IMR-90 (cell line): ENCODE measurements at regions not wholly inside any gene's neighbourhood (a gene's known extent, or its start where the extent isn't known, plus 50 kb on each side); places are given as distances from the start of the nearest gene placed in this dataset.

ENCODE experiments used
- ATAC-seq: fragments of 200-7000 bp; cut with Tn5 transposase; 2 replicates; pipeline ENCODE4 v1.9.1; 2020; ENCODE audit warnings: low read depth, mild to moderate bottlenecking, moderate library complexity
- BruUV-seq: library from RNA; stranded (reverse); fragments of 400-500 nt; replicated peaks from 2 replicates; lab custom pipeline; 2021; lab: Mats Ljungman, UMichigan
- CTCF ChIA-PET: fragments of 300-600 bp; formaldehyde crosslinking; extraction: SDS; loops from one replicate; lab custom pipeline; 2021; ENCODE audit warnings: antibody characterized with exemption; lab: Yijun Ruan, JAX
- POLR2A ChIA-PET: fragments of 300-600 bp; sonication (Branson Sonifier 250); formaldehyde crosslinking; loops from one replicate; lab custom pipeline; 2022; ENCODE audit warnings: antibody characterized with exemption; ENCODE audit not compliant: unreplicated experiment; lab: Charles Lee
- DNase-seq: peaks from one replicate; pipeline ENCODE4 v3.0.0; 2013
- H2AFZ ChIP-seq: replicated peaks from 2 replicates; pipeline ENCODE3; 2013; ENCODE audit warnings: low read length, mild to moderate bottlenecking; ENCODE audit not compliant: poor library complexity
- H2AK5ac ChIP-seq: 2 replicates; pipeline ENCODE4 v1.6.1; 2013; ENCODE audit warnings: low read depth, low read length, inconsistent platforms
- H2AK9ac ChIP-seq: replicated peaks from 2 replicates; pipeline ENCODE3; 2013; ENCODE audit warnings: mild to moderate bottlenecking, low read depth, low read length, moderate library complexity; ENCODE audit not compliant: poor library complexity
- H2BK120ac ChIP-seq: 2 replicates; pipeline ENCODE4 v1.6.1; 2013; ENCODE audit warnings: low read depth, low read length, inconsistent platforms
- H2BK15ac ChIP-seq: 3 replicates; pipeline ENCODE4 v1.6.1; 2013; ENCODE audit warnings: low read depth, low read length, inconsistent platforms
- H2BK20ac ChIP-seq: 2 replicates; pipeline ENCODE4 v1.6.1; 2013; ENCODE audit warnings: low read depth, mild to moderate bottlenecking, inconsistent platforms, low read length, moderate library complexity
- H2BK5ac ChIP-seq: 2 replicates; pipeline ENCODE4 v1.6.1; 2013; ENCODE audit warnings: mild to moderate bottlenecking, low read depth, low read length, inconsistent platforms; ENCODE audit not compliant: poor library complexity, severe bottlenecking
- H3K14ac ChIP-seq: replicated peaks from 2 replicates; pipeline ENCODE4 v1.6.1; 2013; ENCODE audit warnings: low read depth, low read length, inconsistent platforms
- H3K18ac ChIP-seq: 2 replicates; pipeline ENCODE4 v1.6.1; 2013; ENCODE audit warnings: low read depth, low read length, control low read depth
- H3K23ac ChIP-seq: 2 replicates; pipeline ENCODE4 v1.6.1; 2013; ENCODE audit warnings: low read depth, low read length, inconsistent platforms
- H3K27ac ChIP-seq: 2 replicates; pipeline ENCODE4 v1.5.1; 2013; ENCODE audit warnings: mild to moderate bottlenecking, control low read depth, low read length; ENCODE audit not compliant: insufficient read depth
- H3K27me3 ChIP-seq: 2 replicates; pipeline ENCODE4 v1.6.1; 2013; ENCODE audit warnings: low read length; ENCODE audit not compliant: control insufficient read depth, insufficient read depth
- H3K36me3 ChIP-seq: 2 replicates; pipeline ENCODE4 v1.6.1; 2013; ENCODE audit warnings: low read length, mixed read lengths; ENCODE audit not compliant: control insufficient read depth, insufficient read depth
- H3K4ac ChIP-seq: 2 replicates; pipeline ENCODE4 v1.6.1; 2013; ENCODE audit warnings: low read depth, low read length, inconsistent platforms
- H3K4me1 ChIP-seq: 2 replicates; pipeline ENCODE4 v1.6.1; 2013; ENCODE audit warnings: low read length, mixed read lengths; ENCODE audit not compliant: control insufficient read depth, insufficient read depth
- H3K4me2 ChIP-seq: 2 replicates; pipeline ENCODE4 v1.6.1; 2013; ENCODE audit warnings: low read depth, mild to moderate bottlenecking, control low read depth, low read length, moderate library complexity
- H3K4me3 ChIP-seq: 2 replicates; pipeline ENCODE4 v1.5.1; 2013; ENCODE audit warnings: low read depth, mild to moderate bottlenecking, control low read depth, low read length, moderate library complexity; ENCODE audit not compliant: insufficient read depth
- H3K56ac ChIP-seq: 2 replicates; pipeline ENCODE4 v1.6.1; 2013; ENCODE audit warnings: low read length, inconsistent platforms; ENCODE audit not compliant: insufficient read depth; ENCODE audit errors: extremely low read depth
- H3K79me1 ChIP-seq, 2 experiments: 2 replicates each; pipeline ENCODE4 v1.6.1; 2013; ENCODE audit warnings: low read length in 2 of 2, inconsistent platforms in 1 of 2, low read depth in 1 of 2
- H3K9ac ChIP-seq: 2 replicates; pipeline ENCODE4 v1.6.1; 2013; ENCODE audit warnings: low read depth, low read length, control low read depth
- H3K9me1 ChIP-seq: 2 replicates; pipeline ENCODE4 v1.6.1; 2013; ENCODE audit warnings: low read length, inconsistent platforms; ENCODE audit not compliant: insufficient read depth
- H3K9me3 ChIP-seq: 2 replicates; pipeline ENCODE4 v1.6.1; 2013; ENCODE audit warnings: low read length; ENCODE audit not compliant: control insufficient read depth, insufficient read depth
- H4K20me1 ChIP-seq: 2 replicates; pipeline ENCODE4 v1.6.1; 2013; ENCODE audit warnings: low read length, inconsistent platforms; ENCODE audit not compliant: insufficient read depth
- H4K5ac ChIP-seq: 2 replicates; pipeline ENCODE4 v1.6.1; 2013; ENCODE audit warnings: mild to moderate bottlenecking, low read depth, low read length, control low read depth
- H4K8ac ChIP-seq, 2 experiments: 2 replicates each; pipeline ENCODE4 v1.6.1; 2013; ENCODE audit warnings: low read depth in 2 of 2, low read length in 2 of 2, control low read depth in 1 of 2, inconsistent platforms in 1 of 2
- H4K91ac ChIP-seq: 2 replicates; pipeline ENCODE4 v1.6.1; 2013; ENCODE audit warnings: low read depth, low read length, inconsistent platforms; ENCODE audit not compliant: insufficient read depth
- CEBPB ChIP-seq: IDR thresholded peaks from 2 replicates; pipeline ENCODE4 v1.6.1; 2012; ENCODE audit warnings: low read depth, low read length, improper control_type of control experiment
- CHD1 ChIP-seq: IDR thresholded peaks from 2 replicates; pipeline ENCODE4 v1.6.1; 2012; ENCODE audit warnings: low read depth, low read length, improper control_type of control experiment
- FOS ChIP-seq: fragments of 150-350 bp; IDR thresholded peaks from 2 replicates; pipeline ENCODE4 v1.6.1; 2016; ENCODE audit warnings: low read depth, low read length
- MXI1 ChIP-seq: IDR thresholded peaks from 2 replicates; pipeline ENCODE4 v1.6.1; 2012; ENCODE audit warnings: low read depth, mild to moderate bottlenecking, low read length, moderate library complexity, borderline replicate concordance
- NFE2L2 ChIP-seq: fragments of 150-350 bp; IDR thresholded peaks from 2 replicates; pipeline ENCODE4 v1.6.1; 2016; ENCODE audit warnings: low read depth, mild to moderate bottlenecking, low read length
- RAD21 ChIP-seq: IDR thresholded peaks from 2 replicates; pipeline ENCODE4 v1.6.1; 2012; ENCODE audit warnings: low read length, improper control_type of control experiment
- RCOR1 ChIP-seq: IDR thresholded peaks from 2 replicates; pipeline ENCODE4 v1.6.1; 2012; ENCODE audit warnings: mild to moderate bottlenecking, low read length, improper control_type of control experiment; ENCODE audit not compliant: insufficient replicate concordance
- WGBS, 2 experiments: methylation state at CpG; one replicate each; pipeline versions ENCODE4 v1.1.5 to v1.1.7; 2013; ENCODE audit warnings: missing lambda C conversion rate in 2 of 2; ENCODE audit not compliant: insufficient read length in 1 of 2; ENCODE audit errors: extremely low coverage in 2 of 2; 5-methylcytosine and 5-hydroxymethylcytosine counted together
- dilution Hi-C: fragments of 300-500 bp; cut with HindIII; formaldehyde crosslinking; loops from one replicate; pipeline ENCODE4 v1.14.3; 2018; ENCODE audit warnings: low sequenced_read_pairs; ENCODE audit not compliant: unreplicated experiment
- in situ Hi-C: fragments of 300-500 bp; cut with MboI; formaldehyde crosslinking; loops from 3 replicates; pipeline ENCODE4 v1.14.3; 2019; ENCODE audit warnings: low sequenced_read_pairs, inconsistent platforms, mixed read lengths
- intact Hi-C: fragments of 100-400 bp; cut with micrococcal nuclease; formaldehyde crosslinking; loops from 2 replicates; pipeline ENCODE4 v1.10.0; 2022
- TF ChIP-seq, protein P1 (sequence below): conservative IDR thresholded peaks from 2 replicates; pipeline ENCODE4 v1.5.1; 2012; ENCODE audit warnings: mild to moderate bottlenecking, low read depth, low read length, improper control_type of control experiment

DNA sequence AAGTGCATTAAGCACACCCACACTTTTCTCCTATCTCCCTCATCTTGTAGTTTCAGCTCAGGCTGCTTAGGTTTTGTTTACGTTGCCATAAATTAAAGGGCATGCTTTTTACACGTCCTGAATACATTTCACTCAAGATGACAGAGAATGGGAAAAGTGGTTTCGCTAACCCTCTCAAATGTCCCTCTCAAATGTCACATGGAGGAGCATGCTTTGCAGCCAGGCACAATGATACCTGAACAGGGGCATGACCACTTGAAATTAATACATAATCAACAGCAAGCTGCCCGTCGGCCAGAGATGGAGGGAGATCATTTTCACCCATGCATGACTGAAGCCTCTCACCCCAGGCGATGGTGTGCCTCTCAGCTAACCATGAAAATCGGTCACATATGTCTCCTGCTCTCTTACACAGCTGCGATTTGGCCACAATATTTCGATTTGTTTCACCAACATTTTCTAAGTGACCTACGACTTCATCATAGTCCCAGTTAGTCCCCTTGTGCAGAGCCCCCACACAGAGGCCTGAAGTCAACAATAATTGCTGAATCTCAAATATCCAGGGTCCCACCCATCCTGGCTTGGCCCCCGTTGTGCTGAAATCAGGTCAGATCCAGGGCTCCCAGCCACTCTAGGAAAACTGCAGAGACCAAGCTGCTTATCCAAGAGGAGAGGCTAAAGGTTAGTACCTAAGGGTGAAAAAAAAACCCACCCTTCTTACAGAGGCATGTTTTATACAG, 373.9 kb upstream of the NFE2L3 start:
- no TSS peak for BruUV-seq
- H3K9me3 ChIP-seq = no peaks in the 10 kb centered on the region
- H3K27me3 ChIP-seq = no peaks in the 10 kb centered on the region
- H3K56ac ChIP-seq = no peak overlapping the region
- no peak overlapping the region for H4K5ac ChIP-seq
- no peak overlapping the region for H2AK9ac ChIP-seq
- H4K91ac ChIP-seq = no peak overlapping the region
- H4K8ac ChIP-seq = no peak overlapping the region
- dilution Hi-C loops = no loop called here
- H3K27ac ChIP-seq = no peak overlapping the region
- H2BK120ac ChIP-seq = no peak overlapping the region
- H2BK5ac ChIP-seq = no peak overlapping the region
- no peak overlapping the region for H3K14ac ChIP-seq
- H2AFZ ChIP-seq = no peak overlapping the region
- no peaks in the 10 kb centered on the region for H3K4me1 ChIP-seq
- no peak overlapping the region for H2BK15ac ChIP-seq
- no peak overlapping the region for H3K4me2 ChIP-seq
- TF ChIP-seq RCOR1 (no peak), RAD21 (no peak), MXI1 (no peak), CEBPB (no peak), CHD1 (no peak), NFE2L2 (no peak), FOS (no peak)
- TF ChIP-seq, protein P1, sequence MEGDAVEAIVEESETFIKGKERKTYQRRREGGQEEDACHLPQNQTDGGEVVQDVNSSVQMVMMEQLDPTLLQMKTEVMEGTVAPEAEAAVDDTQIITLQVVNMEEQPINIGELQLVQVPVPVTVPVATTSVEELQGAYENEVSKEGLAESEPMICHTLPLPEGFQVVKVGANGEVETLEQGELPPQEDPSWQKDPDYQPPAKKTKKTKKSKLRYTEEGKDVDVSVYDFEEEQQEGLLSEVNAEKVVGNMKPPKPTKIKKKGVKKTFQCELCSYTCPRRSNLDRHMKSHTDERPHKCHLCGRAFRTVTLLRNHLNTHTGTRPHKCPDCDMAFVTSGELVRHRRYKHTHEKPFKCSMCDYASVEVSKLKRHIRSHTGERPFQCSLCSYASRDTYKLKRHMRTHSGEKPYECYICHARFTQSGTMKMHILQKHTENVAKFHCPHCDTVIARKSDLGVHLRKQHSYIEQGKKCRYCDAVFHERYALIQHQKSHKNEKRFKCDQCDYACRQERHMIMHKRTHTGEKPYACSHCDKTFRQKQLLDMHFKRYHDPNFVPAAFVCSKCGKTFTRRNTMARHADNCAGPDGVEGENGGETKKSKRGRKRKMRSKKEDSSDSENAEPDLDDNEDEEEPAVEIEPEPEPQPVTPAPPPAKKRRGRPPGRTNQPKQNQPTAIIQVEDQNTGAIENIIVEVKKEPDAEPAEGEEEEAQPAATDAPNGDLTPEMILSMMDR = no peak
- WGBS, 2 experiments = 75% methylated on average over 4 of the region's 11 CpGs; no CpG with 5 or more reads in 1 of the 2 experiments
- no peak overlapping the region for H3K23ac ChIP-seq
- H3K4me3 ChIP-seq = no peak overlapping the region
- no peaks in the 10 kb centered on the region for H3K79me1 ChIP-seq
- ChIA-PET POLR2A (no interaction called here), CTCF (no interaction called here)
- H3K4ac ChIP-seq = no peak overlapping the region
- no peak overlapping the region for H2AK5ac ChIP-seq
- no peaks in the 10 kb centered on the region for H3K9me1 ChIP-seq
- H4K20me1 ChIP-seq = no peaks in the 10 kb centered on the region
- ATAC-seq = no peak
- H3K36me3 ChIP-seq = no peaks in the 10 kb centered on the region
- intact Hi-C loops = no loop called here
- H3K9ac ChIP-seq = no peak overlapping the region
- no peak overlapping the region for H3K18ac ChIP-seq
- no peak for DNase-seq
- in situ Hi-C loops = no loop called here
- H2BK20ac ChIP-seq = no peak overlapping the region
